ENCODE measurements at regions not wholly inside any gene's neighbourhood (a gene's known extent, or its start where the extent isn't known, plus 50 kb on each side); places are given as distances from the start of the nearest gene placed in this dataset.
"Not testable (repeated sequence)": the region's sequence is repeated elsewhere in the genome, so short reads cannot be mapped to it uniquely, and the experiment has no call there.

DNA sequence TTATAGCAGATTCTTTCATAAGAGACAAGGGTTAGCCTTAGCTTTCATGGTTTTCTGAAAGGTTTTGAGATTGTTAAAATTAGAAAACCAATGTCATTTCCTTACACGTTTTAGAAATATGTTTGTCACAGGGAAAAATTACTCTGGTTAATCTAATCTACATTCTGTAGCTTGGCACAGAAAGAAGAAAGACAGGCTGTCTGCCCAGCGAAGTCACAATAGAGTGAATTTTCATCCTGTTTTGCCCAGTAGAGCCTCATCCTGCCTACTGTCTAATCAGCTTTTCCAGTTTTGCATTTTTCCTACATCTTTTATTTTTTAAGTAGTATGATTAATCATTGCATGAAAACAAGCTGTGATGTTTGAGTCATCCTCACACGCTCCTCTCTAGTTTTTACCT lies 688.8 kb downstream of the MTRR start:
- H3K27ac ChIP-seq = no peak overlapping the region
- TF ChIP-seq, protein P1, sequence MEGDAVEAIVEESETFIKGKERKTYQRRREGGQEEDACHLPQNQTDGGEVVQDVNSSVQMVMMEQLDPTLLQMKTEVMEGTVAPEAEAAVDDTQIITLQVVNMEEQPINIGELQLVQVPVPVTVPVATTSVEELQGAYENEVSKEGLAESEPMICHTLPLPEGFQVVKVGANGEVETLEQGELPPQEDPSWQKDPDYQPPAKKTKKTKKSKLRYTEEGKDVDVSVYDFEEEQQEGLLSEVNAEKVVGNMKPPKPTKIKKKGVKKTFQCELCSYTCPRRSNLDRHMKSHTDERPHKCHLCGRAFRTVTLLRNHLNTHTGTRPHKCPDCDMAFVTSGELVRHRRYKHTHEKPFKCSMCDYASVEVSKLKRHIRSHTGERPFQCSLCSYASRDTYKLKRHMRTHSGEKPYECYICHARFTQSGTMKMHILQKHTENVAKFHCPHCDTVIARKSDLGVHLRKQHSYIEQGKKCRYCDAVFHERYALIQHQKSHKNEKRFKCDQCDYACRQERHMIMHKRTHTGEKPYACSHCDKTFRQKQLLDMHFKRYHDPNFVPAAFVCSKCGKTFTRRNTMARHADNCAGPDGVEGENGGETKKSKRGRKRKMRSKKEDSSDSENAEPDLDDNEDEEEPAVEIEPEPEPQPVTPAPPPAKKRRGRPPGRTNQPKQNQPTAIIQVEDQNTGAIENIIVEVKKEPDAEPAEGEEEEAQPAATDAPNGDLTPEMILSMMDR (conservative IDR thresholded peaks at IDR 0.05) = no peak
- no peak for TF ChIP-seq ZFX (IDR thresholded peaks at IDR 0.05)

GRCh38 chr5:8560776-8561175 lies 691.8 kb downstream of the MTRR start:
- TF ChIP-seq ZFX (IDR thresholded peaks at IDR 0.05) = no peak
- TF ChIP-seq, protein P1 (conservative IDR thresholded peaks at IDR 0.05) = no peak
- H3K27ac ChIP-seq = no peak overlapping the region

DNA sequence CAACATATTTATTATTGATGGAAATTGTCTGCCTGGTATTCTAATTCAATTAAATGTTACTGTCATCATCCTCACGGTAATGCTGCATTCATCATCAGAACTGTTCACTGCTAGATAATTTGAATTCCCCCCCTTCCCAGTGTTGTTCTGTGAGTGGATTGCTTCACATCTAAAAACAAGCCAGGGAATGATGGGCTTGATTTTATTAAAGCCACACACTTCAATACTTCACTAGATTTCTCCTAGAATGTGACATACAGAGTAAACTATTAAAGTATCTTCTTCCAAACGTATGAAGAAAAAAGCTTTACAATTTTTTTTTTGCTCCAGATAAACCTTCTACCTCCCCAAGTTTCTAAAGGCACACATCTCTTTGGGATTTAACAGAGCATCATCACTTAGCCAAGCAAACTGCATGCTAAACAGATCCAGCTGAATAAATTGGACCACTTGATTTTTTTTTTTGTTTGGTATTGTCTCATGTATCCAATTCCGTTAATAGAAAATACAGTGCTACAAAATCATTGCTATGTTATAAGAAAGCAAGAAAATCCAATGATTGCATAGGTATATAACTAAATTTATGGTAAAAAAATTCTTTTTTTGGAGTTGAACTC lies 692.4 kb downstream of the MTRR start:
- no peak overlapping the region for H3K27ac ChIP-seq
- TF ChIP-seq, protein P1 (conservative IDR thresholded peaks at IDR 0.05) = no peak
- TF ChIP-seq ZFX (IDR thresholded peaks at IDR 0.05) = no peak

GRCh38 chr5:8561854-8562253 lies 692.9 kb downstream of the MTRR start:
- no peak overlapping the region for H3K27ac ChIP-seq
- TF ChIP-seq, protein P1 (conservative IDR thresholded peaks at IDR 0.05) = no peak
- TF ChIP-seq ZFX (IDR thresholded peaks at IDR 0.05) = no peak

DNA sequence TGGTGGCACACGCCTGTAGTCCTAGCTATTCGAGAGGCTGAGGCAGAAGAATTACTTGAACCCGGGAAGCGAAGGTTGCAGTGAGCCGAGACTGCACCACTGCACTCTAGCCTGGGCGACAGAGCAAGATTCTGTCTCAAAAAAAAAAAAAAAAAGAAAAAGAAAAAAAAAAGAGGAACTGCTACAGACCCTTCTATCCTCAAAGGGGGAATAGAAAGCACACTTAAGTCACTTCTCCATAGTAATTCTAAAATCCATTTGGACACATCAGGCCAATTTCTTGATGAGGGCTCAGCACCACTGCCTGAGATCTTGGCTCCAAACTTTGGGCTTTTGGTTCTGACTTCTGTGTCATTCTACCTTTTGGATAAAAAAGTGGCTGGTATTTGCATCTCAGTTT lies 694.6 kb downstream of the MTRR start:
- not testable (repeated sequence) for H3K27ac ChIP-seq

GRCh38 chr5:8568858-8569257 lies 699.9 kb downstream of the MTRR start:
- TF ChIP-seq, protein P1 (conservative IDR thresholded peaks at IDR 0.05) = no peak
- no peak overlapping the region for H3K27ac ChIP-seq

- H3K27ac ChIP-seq = no peak overlapping the region
These were observed 701.6 kb downstream of the MTRR start for GRCh38 chr5:8570528-8570927.

GRCh38 chr5:8576178-8576577 lies 707.2 kb downstream of the MTRR start:
- H3K27ac ChIP-seq = no peak overlapping the region
- TF ChIP-seq, protein P1 (conservative IDR thresholded peaks at IDR 0.05) = 0 out of 2 replicates have a peak, but pooled peaks have one; percentile 13
- no peak for TF ChIP-seq ZFX (IDR thresholded peaks at IDR 0.05)

More at GRCh38 chr5:8570528-8570927, 701.6 kb downstream of the MTRR start:
- TF ChIP-seq, protein P1 (conservative IDR thresholded peaks at IDR 0.05) = no peak
- TF ChIP-seq ZFX (IDR thresholded peaks at IDR 0.05) = no peak

All from C4-2B (cell line).